HEK293 (cell line): ENCODE measurements at regions not wholly inside any gene's neighbourhood (a gene's known extent, or its start where the extent isn't known, plus 50 kb on each side); places are given as distances from the start of the nearest gene placed in this dataset.

Experiments used
- KLF9 ChIP-seq: fragments of 450-650 bp; formaldehyde crosslinking; IDR thresholded peaks from 2 replicates; pipeline ENCODE4 v1.5.1; 2016; ENCODE audit warnings: missing biosample characterization, missing genetic modification characterization, low read depth
- ZBTB48 ChIP-seq: fragments of 450-650 bp; formaldehyde crosslinking; IDR thresholded peaks from 2 replicates; pipeline ENCODE4 v1.5.1; 2016; ENCODE audit warnings: missing biosample characterization, missing genetic modification characterization
- ZNF341 ChIP-seq: fragments of 450-650 bp; formaldehyde crosslinking; IDR thresholded peaks from 2 replicates; pipeline ENCODE4; 2016; ENCODE audit warnings: low read depth, missing biosample characterization, missing genetic modification characterization
- ZNF513 ChIP-seq: fragments of 450-650 bp; IDR thresholded peaks from 2 replicates; pipeline ENCODE4 v1.5.1; 2018; ENCODE audit warnings: missing biosample characterization, missing genetic modification characterization
- ZNF639 ChIP-seq: fragments of 450-650 bp; formaldehyde crosslinking; IDR thresholded peaks from 2 replicates; pipeline ENCODE4 v1.5.1; 2016; ENCODE audit warnings: missing biosample characterization, missing genetic modification characterization
- ZNF677 ChIP-seq: fragments of 450-650 bp; IDR thresholded peaks from 2 replicates; pipeline ENCODE4 v1.5.0; 2018; ENCODE audit warnings: missing biosample characterization, mild to moderate bottlenecking, missing genetic modification characterization, moderate library complexity

GRCh38 chr5:2009986-2010914 lies 127.5 kb upstream of the IRX4 start:
- no peak for TF ChIP-seq ZNF513
- no peak for TF ChIP-seq ZNF341 (tag by site-specific recombination)
- no peak for TF ChIP-seq ZBTB48 (tag by site-specific recombination)
- TF ChIP-seq ZNF677 (tag by site-specific recombination) = no peak
- TF ChIP-seq ZNF639 (tag by site-specific recombination) = no peak
- no peak for TF ChIP-seq KLF9 (tag by site-specific recombination)
